ENCODE measurements at regions not wholly inside any gene's neighbourhood (a gene's known extent, or its start where the extent isn't known, plus 50 kb on each side); places are given as distances from the start of the nearest gene placed in this dataset.

DNA sequence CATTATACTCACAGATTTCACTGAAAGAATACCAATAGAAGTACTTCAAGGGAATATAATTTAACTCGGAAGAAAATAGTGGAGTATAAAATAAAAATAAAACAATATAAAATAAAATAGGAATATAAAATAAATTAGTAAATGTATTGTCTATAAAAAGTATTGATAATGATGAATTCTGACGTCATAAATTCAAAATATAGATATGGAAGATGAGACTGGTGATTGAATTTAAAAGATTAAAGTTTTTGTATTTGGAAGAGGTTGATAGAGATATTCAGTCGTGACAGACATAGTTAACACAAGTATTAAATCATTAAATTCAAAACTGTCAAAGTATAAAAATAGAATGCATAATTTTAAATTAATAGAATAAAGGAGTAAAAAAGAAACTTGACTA is 964.9 kb upstream of the C9orf72 start:
- intact Hi-C loops (cut with micrococcal nuclease; ENCODE audit: unreplicated experiment) (no loop called here), in situ Hi-C loops (cut with MboI) (no loop called here)
- H3K9ac ChIP-seq (ENCODE audit: control insufficient read depth, insufficient read depth, low read length) = no peak overlapping the region
- no peak overlapping the region for H3K4me3 ChIP-seq
- no peak overlapping the region for H3K27ac ChIP-seq (ENCODE audit: control insufficient read depth, insufficient read depth)
- H3K79me2 ChIP-seq (ENCODE audit: control insufficient read depth, insufficient read depth, low read length) = no peaks in the 10 kb centered on the region
- FAIRE-seq (no peak), ATAC-seq (no peak), DNase-seq (ENCODE audit: low read depth, low spot score) (no peak)
- CTCF ChIA-PET = no interaction called here
- no peak overlapping the region for H3K4me2 ChIP-seq (ENCODE audit: control insufficient read depth, insufficient read depth)
- BruUV-seq (replicated peaks) = no TSS peak
- no peaks in the 10 kb centered on the region for H3K9me3 ChIP-seq (replicated peaks; ENCODE audit: control insufficient read depth, insufficient read depth, low read length)
- no peaks in the 10 kb centered on the region for H3K36me3 ChIP-seq (ENCODE audit: control insufficient read depth in 2 of 2, insufficient read depth in 2 of 2, low read length in 1 of 2)
- H3K27me3 ChIP-seq (replicated peaks in 1 of 2; ENCODE audit: control insufficient read depth in 2 of 2, insufficient read depth in 2 of 2, low read length in 1 of 2) = no peaks in the 10 kb centered on the region
- SMC1A ChIA-PET (ENCODE audit: uncharacterized antibody, unreplicated experiment) = no interaction called here
- H2AFZ ChIP-seq (ENCODE audit: control insufficient read depth, low read depth, low read length) = no peak overlapping the region
- RAD21 ChIA-PET (ENCODE audit: unreplicated experiment) = no interaction called here
- no peak for TF ChIP-seq YY1 (IDR thresholded peaks at IDR 0.05; ENCODE audit: low read depth, low read length)
- no peak for TF ChIP-seq ZNF622 (IDR thresholded peaks at IDR 0.05)
- no peak for TF ChIP-seq POU2F2 (IDR thresholded peaks at IDR 0.05; ENCODE audit: borderline replicate concordance, low read depth, low read length)
- TF ChIP-seq, protein P1, sequence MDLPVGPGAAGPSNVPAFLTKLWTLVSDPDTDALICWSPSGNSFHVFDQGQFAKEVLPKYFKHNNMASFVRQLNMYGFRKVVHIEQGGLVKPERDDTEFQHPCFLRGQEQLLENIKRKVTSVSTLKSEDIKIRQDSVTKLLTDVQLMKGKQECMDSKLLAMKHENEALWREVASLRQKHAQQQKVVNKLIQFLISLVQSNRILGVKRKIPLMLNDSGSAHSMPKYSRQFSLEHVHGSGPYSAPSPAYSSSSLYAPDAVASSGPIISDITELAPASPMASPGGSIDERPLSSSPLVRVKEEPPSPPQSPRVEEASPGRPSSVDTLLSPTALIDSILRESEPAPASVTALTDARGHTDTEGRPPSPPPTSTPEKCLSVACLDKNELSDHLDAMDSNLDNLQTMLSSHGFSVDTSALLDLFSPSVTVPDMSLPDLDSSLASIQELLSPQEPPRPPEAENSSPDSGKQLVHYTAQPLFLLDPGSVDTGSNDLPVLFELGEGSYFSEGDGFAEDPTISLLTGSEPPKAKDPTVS (IDR thresholded peaks at IDR 0.05; ENCODE audit: low read depth, low read length) = no peak
- TF ChIP-seq MTA3 (IDR thresholded peaks at IDR 0.05; ENCODE audit: borderline replicate concordance, low read length) = no peak
- no peak for TF ChIP-seq HDAC2 (IDR thresholded peaks at IDR 0.05)
- no peak for TF ChIP-seq DPF2 (IDR thresholded peaks at IDR 0.05)
- TF ChIP-seq, protein P2, sequence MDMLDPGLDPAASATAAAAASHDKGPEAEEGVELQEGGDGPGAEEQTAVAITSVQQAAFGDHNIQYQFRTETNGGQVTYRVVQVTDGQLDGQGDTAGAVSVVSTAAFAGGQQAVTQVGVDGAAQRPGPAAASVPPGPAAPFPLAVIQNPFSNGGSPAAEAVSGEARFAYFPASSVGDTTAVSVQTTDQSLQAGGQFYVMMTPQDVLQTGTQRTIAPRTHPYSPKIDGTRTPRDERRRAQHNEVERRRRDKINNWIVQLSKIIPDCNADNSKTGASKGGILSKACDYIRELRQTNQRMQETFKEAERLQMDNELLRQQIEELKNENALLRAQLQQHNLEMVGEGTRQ (IDR thresholded peaks at IDR 0.05; ENCODE audit: borderline replicate concordance, low read depth, low read length) = no peak
- TF ChIP-seq CBFB (IDR thresholded peaks at IDR 0.05; ENCODE audit: low read depth) = no peak
- no peak for TF ChIP-seq TAF1 (IDR thresholded peaks at IDR 0.05; ENCODE audit: borderline replicate concordance, low read depth, low read length)
- no peak for TF ChIP-seq SMARCA5 (IDR thresholded peaks at IDR 0.05)
- TF ChIP-seq, protein P3, sequence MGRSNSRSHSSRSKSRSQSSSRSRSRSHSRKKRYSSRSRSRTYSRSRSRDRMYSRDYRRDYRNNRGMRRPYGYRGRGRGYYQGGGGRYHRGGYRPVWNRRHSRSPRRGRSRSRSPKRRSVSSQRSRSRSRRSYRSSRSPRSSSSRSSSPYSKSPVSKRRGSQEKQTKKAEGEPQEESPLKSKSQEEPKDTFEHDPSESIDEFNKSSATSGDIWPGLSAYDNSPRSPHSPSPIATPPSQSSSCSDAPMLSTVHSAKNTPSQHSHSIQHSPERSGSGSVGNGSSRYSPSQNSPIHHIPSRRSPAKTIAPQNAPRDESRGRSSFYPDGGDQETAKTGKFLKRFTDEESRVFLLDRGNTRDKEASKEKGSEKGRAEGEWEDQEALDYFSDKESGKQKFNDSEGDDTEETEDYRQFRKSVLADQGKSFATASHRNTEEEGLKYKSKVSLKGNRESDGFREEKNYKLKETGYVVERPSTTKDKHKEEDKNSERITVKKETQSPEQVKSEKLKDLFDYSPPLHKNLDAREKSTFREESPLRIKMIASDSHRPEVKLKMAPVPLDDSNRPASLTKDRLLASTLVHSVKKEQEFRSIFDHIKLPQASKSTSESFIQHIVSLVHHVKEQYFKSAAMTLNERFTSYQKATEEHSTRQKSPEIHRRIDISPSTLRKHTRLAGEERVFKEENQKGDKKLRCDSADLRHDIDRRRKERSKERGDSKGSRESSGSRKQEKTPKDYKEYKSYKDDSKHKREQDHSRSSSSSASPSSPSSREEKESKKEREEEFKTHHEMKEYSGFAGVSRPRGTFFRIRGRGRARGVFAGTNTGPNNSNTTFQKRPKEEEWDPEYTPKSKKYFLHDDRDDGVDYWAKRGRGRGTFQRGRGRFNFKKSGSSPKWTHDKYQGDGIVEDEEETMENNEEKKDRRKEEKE (IDR thresholded peaks at IDR 0.05) = no peak
- POLR2A ChIA-PET = no interaction called here
- no peaks in the 10 kb centered on the region for H4K20me1 ChIP-seq (ENCODE audit: control insufficient read depth, insufficient read depth)
- no peaks in the 10 kb centered on the region for H3K4me1 ChIP-seq (ENCODE audit: control insufficient read depth, insufficient read depth, low read length)
- 30% methylated on average over 3 of the region's 3 CpGs for WGBS (ENCODE audit: insufficient coverage, insufficient replicate concordance, low lambda C conversion rate, missing lambda C conversion rate)
